ENCODE measurements at regions not wholly inside any gene's neighbourhood (a gene's known extent, or its start where the extent isn't known, plus 50 kb on each side); places are given as distances from the start of the nearest gene placed in this dataset.

DNA sequence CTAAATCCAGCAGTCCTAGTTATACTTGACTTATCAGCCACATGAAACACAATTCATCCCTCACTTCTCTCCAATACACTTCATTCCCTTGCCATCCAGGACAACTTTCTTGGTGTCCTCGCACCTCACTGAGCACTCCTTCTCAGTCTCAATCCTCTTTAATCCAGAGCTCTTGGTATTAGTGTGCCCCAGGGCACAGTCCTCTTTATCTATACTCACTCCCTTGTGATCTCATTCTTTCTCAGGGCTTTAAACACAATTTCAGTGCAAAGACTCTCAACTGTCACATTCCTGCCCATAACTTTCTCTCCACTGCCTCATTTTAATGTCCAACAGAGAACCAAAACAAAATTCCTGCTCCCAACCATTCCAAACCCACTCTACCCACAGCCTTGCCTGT is 60.8 kb upstream of the SPOPL start:
- H3K23ac ChIP-seq (ENCODE audit: insufficient read length, low read depth, low read length): no peak overlapping the region
- H4K8ac ChIP-seq (replicated peaks; ENCODE audit: insufficient read length, low read depth, low read length): no peak overlapping the region
- H3K27me3 ChIP-seq (ENCODE audit: insufficient read depth, low read length): no peaks in the 10 kb centered on the region
- no peak for DNase-seq
- no peak overlapping the region for H3K14ac ChIP-seq (ENCODE audit: insufficient read depth, low read length)
- no peaks in the 10 kb centered on the region for H4K20me1 ChIP-seq (ENCODE audit: control insufficient read depth, insufficient read depth, insufficient read length)
- Mint-ChIP-seq H3K4me3 (no peak overlapping the region), H3K36me3 (ENCODE audit: insufficient read depth in 1 of 3, low read depth in 3 of 3) (no peaks in the 10 kb centered on the region), H3K27ac (no peak overlapping the region), H3K9me3 (no peaks in the 10 kb centered on the region), H3K27me3 (ENCODE audit: low read depth) (no peaks in the 10 kb centered on the region), H3K4me1 (peaks cover 0 to 2% of the 10 kb centered on the region in 2 experiments; a peak in 1 of 4 replicates)
- H2BK12ac ChIP-seq (ENCODE audit: insufficient read length, low read depth, low read length): no peak overlapping the region
- no peak overlapping the region for H2BK5ac ChIP-seq (ENCODE audit: insufficient read length, low read length)
- no peak overlapping the region for H2BK15ac ChIP-seq (ENCODE audit: low read depth, low read length)
- no peak overlapping the region for H3K56ac ChIP-seq (ENCODE audit: insufficient read length, low read depth, low read length)
- no peak overlapping the region for H2BK120ac ChIP-seq (ENCODE audit: low read depth, low read length, poor library complexity, severe bottlenecking)
- H3T11ph ChIP-seq (ENCODE audit: low read length): no peak overlapping the region
- no peaks in the 10 kb centered on the region for H3K79me2 ChIP-seq (ENCODE audit: insufficient read depth, low read length)
- H3K9me3 ChIP-seq (ENCODE audit: control insufficient read depth, low read depth, low read length): no peaks in the 10 kb centered on the region
- no peaks in the 10 kb centered on the region for H3K79me1 ChIP-seq (ENCODE audit: insufficient read depth, low read depth, low read length, poor library complexity, severe bottlenecking)
- H3K4me1 ChIP-seq (ENCODE audit: insufficient read depth, low read length): no peaks in the 10 kb centered on the region
- no peak overlapping the region for H2BK20ac ChIP-seq (ENCODE audit: low read depth, low read length, poor library complexity, severe bottlenecking)
- no peak overlapping the region for H4K91ac ChIP-seq (ENCODE audit: insufficient read length, low read depth, low read length)
- no peak overlapping the region for H3K18ac ChIP-seq (ENCODE audit: insufficient read length, low read depth, low read length)
- no peak overlapping the region for H3K4me2 ChIP-seq (ENCODE audit: insufficient read depth, insufficient read length, low read length)
- no peak overlapping the region for H2AK5ac ChIP-seq (ENCODE audit: insufficient read length, low read length)
- no peak overlapping the region for H4K5ac ChIP-seq (ENCODE audit: insufficient read length, low read depth, low read length)
- no CpG with 5 or more reads among the region's 1 CpG for WGBS (ENCODE audit: extremely low coverage, insufficient read length, low lambda C conversion rate)
- no peak overlapping the region for H3K9ac ChIP-seq (ENCODE audit: extremely low read depth, insufficient read length, low read length)
- no peaks in the 10 kb centered on the region for H3K23me2 ChIP-seq (ENCODE audit: insufficient read length, low read depth, low read length, poor library complexity, severe bottlenecking)
- no peak overlapping the region for H3K27ac ChIP-seq (ENCODE audit: insufficient read length, low read depth, low read length)
- no peak overlapping the region for H2AFZ ChIP-seq (ENCODE audit: low read length)
- no peak overlapping the region for H3K4ac ChIP-seq (ENCODE audit: low read depth, low read length)
- TF ChIP-seq, protein P1, sequence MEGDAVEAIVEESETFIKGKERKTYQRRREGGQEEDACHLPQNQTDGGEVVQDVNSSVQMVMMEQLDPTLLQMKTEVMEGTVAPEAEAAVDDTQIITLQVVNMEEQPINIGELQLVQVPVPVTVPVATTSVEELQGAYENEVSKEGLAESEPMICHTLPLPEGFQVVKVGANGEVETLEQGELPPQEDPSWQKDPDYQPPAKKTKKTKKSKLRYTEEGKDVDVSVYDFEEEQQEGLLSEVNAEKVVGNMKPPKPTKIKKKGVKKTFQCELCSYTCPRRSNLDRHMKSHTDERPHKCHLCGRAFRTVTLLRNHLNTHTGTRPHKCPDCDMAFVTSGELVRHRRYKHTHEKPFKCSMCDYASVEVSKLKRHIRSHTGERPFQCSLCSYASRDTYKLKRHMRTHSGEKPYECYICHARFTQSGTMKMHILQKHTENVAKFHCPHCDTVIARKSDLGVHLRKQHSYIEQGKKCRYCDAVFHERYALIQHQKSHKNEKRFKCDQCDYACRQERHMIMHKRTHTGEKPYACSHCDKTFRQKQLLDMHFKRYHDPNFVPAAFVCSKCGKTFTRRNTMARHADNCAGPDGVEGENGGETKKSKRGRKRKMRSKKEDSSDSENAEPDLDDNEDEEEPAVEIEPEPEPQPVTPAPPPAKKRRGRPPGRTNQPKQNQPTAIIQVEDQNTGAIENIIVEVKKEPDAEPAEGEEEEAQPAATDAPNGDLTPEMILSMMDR (conservative IDR thresholded peaks at IDR 0.05): no peak

All from H9 (cell line).